NT2/D1 (cell line): ENCODE measurements at regions not wholly inside any gene's neighbourhood (a gene's known extent, or its start where the extent isn't known, plus 50 kb on each side); places are given as distances from the start of the nearest gene placed in this dataset.

Experiments used
- SUZ12 ChIP-seq: IDR thresholded peaks from 2 replicates; pipeline ENCODE4 v1.6.1; 2011; ENCODE audit not compliant: insufficient read length, insufficient read depth; ENCODE audit errors: extremely low read depth
- YY1 ChIP-seq: IDR thresholded peaks from 2 replicates; pipeline ENCODE4 v1.6.1; 2011; ENCODE audit not compliant: insufficient read length, insufficient read depth
- ZNF274 ChIP-seq: IDR thresholded peaks from 2 replicates; pipeline ENCODE4 v1.6.1; 2011; ENCODE audit warnings: mild to moderate bottlenecking, low read depth, low read length

DNA sequence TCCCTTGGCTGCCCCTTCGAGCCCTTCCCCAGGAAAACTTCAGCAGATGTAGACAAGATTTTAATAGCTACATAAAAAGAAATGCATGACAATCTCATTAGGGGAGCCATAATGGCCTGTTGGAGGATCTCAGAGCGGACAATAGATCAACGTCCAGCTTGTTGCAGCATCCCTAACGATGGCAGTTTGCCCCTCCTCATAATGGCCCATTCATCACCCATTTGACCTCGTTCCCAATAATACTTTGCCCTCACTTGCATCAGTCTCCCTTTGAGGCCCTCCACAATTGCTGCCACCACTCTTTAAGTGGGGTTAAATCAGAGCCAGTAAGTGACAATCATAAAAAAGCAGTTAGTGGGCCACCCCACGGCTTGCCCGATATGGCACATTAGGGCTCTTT lies 84.7 kb upstream of the PCDH8 start:
- TF ChIP-seq ZNF274 (no peak), YY1 (no peak), SUZ12 (no peak)
